SK-N-MC (cell line): ENCODE measurements at regions not wholly inside any gene's neighbourhood (a gene's known extent, or its start where the extent isn't known, plus 50 kb on each side); places are given as distances from the start of the nearest gene placed in this dataset.

Experiments
- EZH2 ChIP-seq: fragments of 200-600 bp; sonication (generic); IDR thresholded peaks from one replicate; pipeline ENCODE4 v1.6.1; 2017; ENCODE audit warnings: antibody characterized with exemption
- POLR2AphosphoS5 ChIP-seq: IDR thresholded peaks from 2 replicates; pipeline ENCODE4 v1.6.1; 2012; ENCODE audit warnings: mild to moderate bottlenecking, low read depth, low read length, borderline replicate concordance

- TF ChIP-seq EZH2 (no peak), POLR2AphosphoS5 (no peak)
Observed at GRCh38 chr1:224526771-224527170, 89.3 kb upstream of the CNIH3 start.
